ENCODE measurements at regions not wholly inside any gene's neighbourhood (a gene's known extent, or its start where the extent isn't known, plus 50 kb on each side); places are given as distances from the start of the nearest gene placed in this dataset.

DNA sequence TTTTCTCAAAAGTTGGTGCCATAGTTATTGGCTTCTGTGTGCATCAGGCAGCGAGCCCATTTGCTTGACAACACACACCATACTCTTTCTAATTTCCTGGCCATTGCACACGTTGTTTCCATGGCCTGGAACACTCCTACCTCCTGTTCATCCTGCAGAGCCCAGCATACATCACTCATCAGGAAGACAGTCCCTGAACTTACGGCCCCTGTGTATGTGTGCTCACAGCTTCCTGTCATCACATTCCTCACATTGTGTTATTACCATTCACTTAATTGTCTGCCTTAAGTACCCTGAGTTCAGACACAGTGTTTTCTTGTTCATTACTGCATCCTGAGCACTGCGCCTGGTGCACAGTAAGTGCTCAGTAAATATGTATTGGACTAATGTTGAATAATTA lies 355.9 kb downstream of the PRELID2 start:
- TF ChIP-seq, protein P1, sequence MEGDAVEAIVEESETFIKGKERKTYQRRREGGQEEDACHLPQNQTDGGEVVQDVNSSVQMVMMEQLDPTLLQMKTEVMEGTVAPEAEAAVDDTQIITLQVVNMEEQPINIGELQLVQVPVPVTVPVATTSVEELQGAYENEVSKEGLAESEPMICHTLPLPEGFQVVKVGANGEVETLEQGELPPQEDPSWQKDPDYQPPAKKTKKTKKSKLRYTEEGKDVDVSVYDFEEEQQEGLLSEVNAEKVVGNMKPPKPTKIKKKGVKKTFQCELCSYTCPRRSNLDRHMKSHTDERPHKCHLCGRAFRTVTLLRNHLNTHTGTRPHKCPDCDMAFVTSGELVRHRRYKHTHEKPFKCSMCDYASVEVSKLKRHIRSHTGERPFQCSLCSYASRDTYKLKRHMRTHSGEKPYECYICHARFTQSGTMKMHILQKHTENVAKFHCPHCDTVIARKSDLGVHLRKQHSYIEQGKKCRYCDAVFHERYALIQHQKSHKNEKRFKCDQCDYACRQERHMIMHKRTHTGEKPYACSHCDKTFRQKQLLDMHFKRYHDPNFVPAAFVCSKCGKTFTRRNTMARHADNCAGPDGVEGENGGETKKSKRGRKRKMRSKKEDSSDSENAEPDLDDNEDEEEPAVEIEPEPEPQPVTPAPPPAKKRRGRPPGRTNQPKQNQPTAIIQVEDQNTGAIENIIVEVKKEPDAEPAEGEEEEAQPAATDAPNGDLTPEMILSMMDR (IDR thresholded peaks at IDR 0.05; ENCODE audit: insufficient read depth, missing control alignments): no peak
- FAIRE-seq: no peak
- DNase-seq (ENCODE audit: insufficient read length, low spot score): no peak

- DNase-seq (ENCODE audit: insufficient read length, low spot score): no peak
- TF ChIP-seq, protein P1 (IDR thresholded peaks at IDR 0.05; ENCODE audit: insufficient read depth, missing control alignments): no peak
- no peak for FAIRE-seq
Measured at GRCh38 chr5:145478651-145479050, 356.5 kb downstream of the PRELID2 start.

DNA sequence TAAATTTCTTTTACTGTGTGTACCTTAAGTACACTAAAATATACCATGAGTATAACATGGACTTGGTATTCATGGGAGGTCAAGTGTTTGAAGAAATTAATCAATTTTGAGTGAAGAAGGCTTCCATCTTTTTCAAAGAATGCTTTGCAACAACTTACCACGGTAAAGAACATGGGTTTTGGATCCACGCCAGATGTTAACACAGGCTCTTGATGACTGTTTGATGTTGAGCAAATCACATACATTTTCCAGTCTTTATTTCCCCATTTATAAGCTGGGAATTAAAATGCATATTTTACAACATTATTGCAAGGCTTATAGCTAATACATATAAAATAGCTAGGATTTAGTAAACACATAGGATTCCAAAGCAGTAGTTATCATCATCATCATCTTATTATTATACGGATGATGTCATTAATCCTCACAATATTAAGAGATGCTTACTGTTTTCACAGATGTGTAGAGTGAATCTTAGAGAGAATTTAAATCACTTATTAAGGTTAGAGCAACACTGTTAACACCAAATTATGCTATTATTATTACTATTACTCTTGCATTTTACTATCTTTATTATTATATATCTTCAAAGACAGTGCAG lies 362.0 kb downstream of the PRELID2 start:
- FAIRE-seq (no peak), DNase-seq (ENCODE audit: insufficient read length, low spot score) (no peak)
- TF ChIP-seq, protein P1 (IDR thresholded peaks at IDR 0.05; ENCODE audit: insufficient read depth, missing control alignments): no peak

- FAIRE-seq (no peak), DNase-seq (ENCODE audit: insufficient read length, low spot score) (no peak)
- TF ChIP-seq, protein P1 (IDR thresholded peaks at IDR 0.05; ENCODE audit: insufficient read depth, missing control alignments): no peak
Measured at GRCh38 chr5:145471831-145472612, 363.1 kb downstream of the PRELID2 start.

DNA sequence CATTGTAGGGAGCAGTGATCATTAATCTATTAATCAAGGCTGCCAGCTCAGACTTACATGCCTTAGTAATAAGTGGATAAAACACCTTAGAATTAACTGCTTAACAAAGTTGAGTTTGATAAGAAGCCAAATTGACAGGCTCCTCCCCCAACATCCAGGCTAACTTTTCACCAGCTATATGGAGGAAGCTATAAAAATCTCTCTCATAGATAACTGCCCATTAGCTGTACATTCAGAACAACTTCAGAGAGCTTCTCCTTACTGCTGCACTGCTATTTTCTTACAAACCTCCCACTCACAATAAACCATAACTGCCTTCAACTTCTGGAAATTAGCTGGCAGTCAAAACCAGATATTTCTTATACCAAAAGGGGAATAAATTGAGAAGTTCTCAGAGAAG lies 364.1 kb downstream of the PRELID2 start:
- TF ChIP-seq, protein P1 (IDR thresholded peaks at IDR 0.05; ENCODE audit: insufficient read depth, missing control alignments): no peak
- DNase-seq (ENCODE audit: insufficient read length, low spot score): no peak
- FAIRE-seq: no peak

DNA sequence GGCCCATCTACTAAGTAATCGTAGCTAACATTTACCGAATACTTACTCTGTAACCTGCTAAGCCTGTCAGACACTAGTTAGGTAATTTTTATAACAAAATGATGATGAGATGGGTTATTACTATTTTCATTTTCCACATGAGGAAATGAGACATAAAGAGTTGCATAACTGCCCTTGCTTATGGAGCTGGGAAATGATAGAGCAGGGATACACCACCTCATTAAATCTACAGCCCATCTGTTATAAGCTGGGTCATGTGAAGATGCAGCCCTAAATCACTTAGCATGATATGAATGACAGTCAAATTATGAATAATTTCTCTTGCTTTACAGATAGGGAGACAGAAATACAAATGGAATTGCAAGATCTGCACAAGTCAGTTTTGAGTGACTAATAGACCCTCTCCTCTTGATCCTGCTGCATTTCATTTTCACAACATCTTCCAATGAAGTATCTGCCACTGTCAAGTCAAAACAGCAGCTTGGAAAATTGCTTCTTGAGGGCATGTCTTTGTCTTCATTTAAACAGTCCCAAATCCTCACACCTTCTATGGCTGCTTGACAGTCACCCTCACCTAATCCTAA lies 364.7 kb downstream of the PRELID2 start:
- DNase-seq (ENCODE audit: insufficient read length, low spot score) (no peak), FAIRE-seq (no peak)
- TF ChIP-seq, protein P1 (IDR thresholded peaks at IDR 0.05; ENCODE audit: insufficient read depth, missing control alignments): no peak

- TF ChIP-seq, protein P1 (IDR thresholded peaks at IDR 0.05; ENCODE audit: insufficient read depth, missing control alignments): no peak
- FAIRE-seq: no peak
- no peak for DNase-seq (ENCODE audit: insufficient read length, low spot score)
Measured at GRCh38 chr5:145467446-145467845, 367.7 kb downstream of the PRELID2 start.
